Left lung (tissue), 4 donors: ENCODE measurements at regions not wholly inside any gene's neighbourhood (a gene's known extent, or its start where the extent isn't known, plus 50 kb on each side); places are given as distances from the start of the nearest gene placed in this dataset.

Source experiments
- ATAC-seq: fragments of 200-7000 bp; cut with Tn5 transposase; one replicate; pipeline ENCODE4 v1.9.1; 2020; ENCODE audit warnings: moderate library complexity
- DNase-seq, 4 donors: peaks; one replicate each; pipeline ENCODE4 v3.0.0-alpha.2; 2013 to 2020
- H3K27ac ChIP-seq, 2 donors: fragments of 200-600 bp; sonication (generic) in 1 of 2; one replicate each; pipeline versions ENCODE4 v1.5.0 to v1.8.0; 2020 to 2021
- H3K27me3 ChIP-seq, 2 donors: fragments of 200-600 bp; sonication (generic) in 1 of 2; one replicate each; pipeline versions ENCODE4 v1.5.0 to v1.8.0; 2020 to 2021
- H3K36me3 ChIP-seq, 2 donors: fragments of 200-600 bp; sonication (generic) in 1 of 2; one replicate each; pipeline versions ENCODE4 v1.5.0 to v1.8.0; 2020 to 2021
- H3K4me1 ChIP-seq, 2 donors: fragments of 200-600 bp; one replicate each; pipeline ENCODE4 v1.8.0; 2021
- H3K4me3 ChIP-seq, 2 donors: fragments of 200-600 bp; sonication (generic) in 1 of 2; one replicate each; pipeline versions ENCODE4 v1.5.0 to v1.8.0; 2020 to 2021; ENCODE audit warnings: mild to moderate bottlenecking in 1 of 2
- H3K9me3 ChIP-seq, 2 donors: fragments of 200-600 bp; sonication (generic) in 1 of 2; one replicate each; pipeline versions ENCODE4 v1.5.0 to v1.8.0; 2020 to 2021
- intact Hi-C, 2 donors: fragments of 100-400 bp; cut with DNase I; formaldehyde crosslinking; loops; one replicate each; pipeline versions ENCODE4 v1.11.2 to v1.14.2; 2022
- microRNA-seq, 2 donors: library from miRNA; unstranded; fragments of <30 nt; microRNA quantifications; one replicate each; pipeline ENCODE4, GENCODE V29; 2019
- TF ChIP-seq, protein P1 (sequence below), 2 donors: fragments of 200-600 bp; sonication (generic) in 1 of 2; IDR thresholded peaks; one replicate each; pipeline versions ENCODE4 v1.5.0 to v1.8.0; 2021; ENCODE audit warnings: antibody characterized with exemption in 2 of 2
- donor health status: DM: no; HTN: yes; CAD: no.
- donor health status: DM: no; HTN: no; CAD: no.

DNA sequence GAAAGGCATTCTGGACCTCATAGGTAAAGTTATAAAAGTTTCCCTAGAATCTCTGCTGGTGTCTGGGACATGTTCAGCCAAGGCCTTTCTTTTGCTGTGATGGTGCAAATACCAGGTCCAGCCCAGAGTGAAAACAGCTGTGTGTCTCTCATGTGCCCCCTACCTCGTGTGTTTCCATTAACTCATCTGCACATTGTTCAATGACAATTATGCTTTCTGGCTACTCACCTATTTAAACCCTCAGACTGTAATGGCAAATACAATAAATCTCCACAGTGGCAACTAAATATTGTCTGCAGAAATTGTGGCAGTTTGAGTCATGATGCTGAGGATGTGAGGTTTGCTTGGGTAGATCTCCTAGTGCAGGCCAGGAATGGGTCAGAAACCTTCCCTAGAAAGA, 53.1 kb upstream of the GALNT15 start:
- Histone ChIP-seq H3K9me3 (no peaks in the 10 kb centered on the region), H3K4me3 (no peak overlapping the region), H3K4me1 (no peaks in the 10 kb centered on the region), H3K36me3 (no peaks in the 10 kb centered on the region), H3K27ac (no peak overlapping the region), H3K27me3 (no peaks in the 10 kb centered on the region)
- intact Hi-C loops = no loop called here
- TF ChIP-seq, protein P1, sequence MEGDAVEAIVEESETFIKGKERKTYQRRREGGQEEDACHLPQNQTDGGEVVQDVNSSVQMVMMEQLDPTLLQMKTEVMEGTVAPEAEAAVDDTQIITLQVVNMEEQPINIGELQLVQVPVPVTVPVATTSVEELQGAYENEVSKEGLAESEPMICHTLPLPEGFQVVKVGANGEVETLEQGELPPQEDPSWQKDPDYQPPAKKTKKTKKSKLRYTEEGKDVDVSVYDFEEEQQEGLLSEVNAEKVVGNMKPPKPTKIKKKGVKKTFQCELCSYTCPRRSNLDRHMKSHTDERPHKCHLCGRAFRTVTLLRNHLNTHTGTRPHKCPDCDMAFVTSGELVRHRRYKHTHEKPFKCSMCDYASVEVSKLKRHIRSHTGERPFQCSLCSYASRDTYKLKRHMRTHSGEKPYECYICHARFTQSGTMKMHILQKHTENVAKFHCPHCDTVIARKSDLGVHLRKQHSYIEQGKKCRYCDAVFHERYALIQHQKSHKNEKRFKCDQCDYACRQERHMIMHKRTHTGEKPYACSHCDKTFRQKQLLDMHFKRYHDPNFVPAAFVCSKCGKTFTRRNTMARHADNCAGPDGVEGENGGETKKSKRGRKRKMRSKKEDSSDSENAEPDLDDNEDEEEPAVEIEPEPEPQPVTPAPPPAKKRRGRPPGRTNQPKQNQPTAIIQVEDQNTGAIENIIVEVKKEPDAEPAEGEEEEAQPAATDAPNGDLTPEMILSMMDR (IDR thresholded peaks at IDR 0.05) = no peak
- DNase-seq (no peak), ATAC-seq (no peak)

DNA sequence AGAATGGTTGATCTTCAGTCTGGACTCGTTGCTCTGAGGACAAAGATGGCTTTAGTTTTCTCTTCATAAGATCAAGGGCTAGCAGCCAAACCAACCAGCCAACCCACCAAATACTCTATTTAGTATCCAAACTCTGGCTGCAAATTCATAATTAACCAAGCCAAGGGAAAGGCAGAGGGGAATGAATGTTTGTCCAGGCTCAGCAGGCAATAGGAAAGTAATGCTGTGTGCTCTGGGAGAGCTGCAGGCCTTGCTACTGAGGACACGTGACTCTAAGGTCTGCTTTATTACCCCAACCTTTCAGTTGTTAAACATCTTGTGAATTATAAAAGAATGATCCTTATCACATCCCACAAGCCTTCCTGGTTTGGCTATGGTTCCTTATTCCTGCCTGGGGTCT, 52.3 kb upstream of the GALNT15 start:
- no peak for ATAC-seq

DNA sequence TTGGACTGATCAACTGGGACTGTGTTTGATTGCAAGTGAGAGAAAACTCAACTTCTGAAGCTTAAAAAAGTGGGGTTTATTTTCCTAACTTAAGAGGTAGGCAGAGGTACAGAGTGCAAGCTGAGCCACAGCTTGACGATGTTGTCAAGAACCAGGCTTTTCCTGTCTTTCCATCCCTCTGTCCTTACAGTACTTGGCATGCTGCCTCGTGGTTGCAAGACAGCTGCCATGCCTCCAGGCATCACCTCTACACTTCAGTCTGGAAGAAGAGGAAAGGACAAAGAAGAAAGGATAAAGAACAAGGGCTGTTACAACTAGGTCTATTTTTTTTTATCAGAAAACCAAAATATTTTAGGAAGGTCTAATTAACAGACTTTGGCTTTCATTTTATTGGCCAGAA, 51.8 kb upstream of the GALNT15 start:
- TF ChIP-seq, protein P1 (IDR thresholded peaks at IDR 0.05) = no peak
- no peaks in the 10 kb centered on the region for H3K9me3 ChIP-seq

More for the DNA sequence above, 52.3 kb upstream of the GALNT15 start:
- no peak overlapping the region for H3K27ac ChIP-seq
- no peaks in the 10 kb centered on the region for H3K27me3 ChIP-seq
- no peak overlapping the region for H3K4me3 ChIP-seq
- TF ChIP-seq, protein P1 (IDR thresholded peaks at IDR 0.05) = no peak
- H3K4me1 ChIP-seq = no peaks in the 10 kb centered on the region
- DNase-seq = no peak
- intact Hi-C loops = no loop called here
- no peaks in the 10 kb centered on the region for H3K36me3 ChIP-seq
- no peaks in the 10 kb centered on the region for H3K9me3 ChIP-seq

DNA sequence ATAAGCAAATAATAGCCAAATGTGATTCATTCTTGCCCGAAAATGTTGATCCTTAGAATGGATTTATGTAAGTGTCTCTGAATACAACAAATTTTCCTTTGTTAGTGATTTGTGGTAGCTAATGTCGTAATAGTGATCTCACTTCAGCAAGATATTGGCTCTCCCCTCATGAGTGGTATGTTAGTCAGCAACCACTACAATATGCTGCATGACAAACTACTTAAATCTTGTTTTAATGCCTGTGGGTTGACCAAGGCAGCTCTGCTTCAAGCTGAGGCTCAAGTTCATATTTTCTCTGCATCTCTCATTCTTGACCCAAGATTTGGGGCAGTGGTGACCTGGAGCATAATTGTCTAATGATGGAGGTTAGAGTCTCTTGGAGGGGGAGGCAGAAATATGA, 49.8 kb upstream of the GALNT15 start:
- H3K9me3 ChIP-seq = no peaks in the 10 kb centered on the region
- ATAC-seq (peak; percentile 63), DNase-seq (no peak)
- H3K4me1 ChIP-seq = no peaks in the 10 kb centered on the region
- TF ChIP-seq, protein P1 (IDR thresholded peaks at IDR 0.05) = no peak
- no peaks in the 10 kb centered on the region for H3K36me3 ChIP-seq
- intact Hi-C loops = no loop called here
- H3K4me3 ChIP-seq = no peak overlapping the region
- H3K27me3 ChIP-seq = no peaks in the 10 kb centered on the region
- H3K27ac ChIP-seq = no peak overlapping the region

More for the DNA sequence above, 51.8 kb upstream of the GALNT15 start:
- no peak for DNase-seq
- ATAC-seq = no peak
- Histone ChIP-seq H3K36me3 (no peaks in the 10 kb centered on the region), H3K4me3 (no peak overlapping the region), H3K4me1 (no peaks in the 10 kb centered on the region), H3K27ac (no peak overlapping the region), H3K27me3 (no peaks in the 10 kb centered on the region)
- intact Hi-C loops = no loop called here

Small RNAs in the stretch of these regions (microRNA-seq; reads per million reads assigned to microRNA genes)
- gene MIR563 = 0 reads per million in 2 donors
